ENCODE measurements at regions not wholly inside any gene's neighbourhood (a gene's known extent, or its start where the extent isn't known, plus 50 kb on each side); places are given as distances from the start of the nearest gene placed in this dataset.

- Mint-ChIP-seq H3K9me3 (no peaks in the 10 kb centered on the region), H3K27me3 (ENCODE audit: low read depth in 2 of 2) (no peaks in the 10 kb centered on the region), H3K4me3 (peak overlapping the region; percentile 73), H3K27ac (peak overlapping the region; percentile 86 to 91), H3K4me1 (peaks cover 16 to 38% of the 10 kb centered on the region in 2 donors), H3K36me3 (no peaks in the 10 kb centered on the region)
- Histone ChIP-seq H3K4me3 (ENCODE audit: low read length) (peak overlapping the region; percentile 19), H3K4me1 (ENCODE audit: control insufficient read depth, insufficient read depth, low read length) (peaks cover 18% of the 10 kb centered on the region), H3K36me3 (ENCODE audit: control insufficient read depth, insufficient read depth, low read length) (no peaks in the 10 kb centered on the region), H3K27ac (ENCODE audit: low read length) (peak overlapping the region; percentile 91), H3K9me3 (ENCODE audit: control insufficient read depth, insufficient read depth, low read length) (no peaks in the 10 kb centered on the region), H3K27me3 (ENCODE audit: control insufficient read depth, insufficient read depth, low read length) (no peaks in the 10 kb centered on the region)
- WGBS (ENCODE audit: insufficient coverage), result 22% methylated on average over 12 of the region's 12 CpGs
- ATAC-seq, result peak; percentile 90 to 92 (median 92)
- DNase-seq, result peak; percentile 64 to 92
- intact Hi-C loops (cut with micrococcal nuclease), result loop anchor here (1.0 to 2.0 kb wide), 8 partner anchors 22 to 319 kb away; no protein-coding TSS in a partner anchor
- no peak for TF ChIP-seq CTCF (IDR thresholded peaks at IDR 0.05)
Observed at GRCh38 chr2:136327162-136327852, 209.4 kb upstream of the CXCR4 start.

- Mint-ChIP-seq H3K4me3 (no peak overlapping the region), H3K9me3 (no peaks in the 10 kb centered on the region), H3K27me3 (ENCODE audit: low read depth in 2 of 2) (no peaks in the 10 kb centered on the region), H3K27ac (peak overlapping the region; percentile 15 to 86), H3K4me1 (peaks cover 16 to 35% of the 10 kb centered on the region in 2 donors), H3K36me3 (no peaks in the 10 kb centered on the region)
- Histone ChIP-seq H3K9me3 (ENCODE audit: control insufficient read depth, insufficient read depth, low read length) (no peaks in the 10 kb centered on the region), H3K36me3 (ENCODE audit: control insufficient read depth, insufficient read depth, low read length) (no peaks in the 10 kb centered on the region), H3K27ac (ENCODE audit: low read length) (no peak overlapping the region), H3K27me3 (ENCODE audit: control insufficient read depth, insufficient read depth, low read length) (no peaks in the 10 kb centered on the region), H3K4me1 (ENCODE audit: control insufficient read depth, insufficient read depth, low read length) (peaks cover 18% of the 10 kb centered on the region), H3K4me3 (ENCODE audit: low read length) (no peak overlapping the region)
- WGBS (ENCODE audit: insufficient coverage), result no CpG with 5 or more reads among the region's 1 CpG
- ATAC-seq (peak in 1 of 3 donors; percentile 24), DNase-seq (no peak)
- no peak for TF ChIP-seq CTCF (IDR thresholded peaks at IDR 0.05)
- intact Hi-C loops (cut with micrococcal nuclease), result loop anchor here (2.0 kb wide), 1 partner anchor 317 kb away; no protein-coding TSS in a partner anchor
Observed at GRCh38 chr2:136325844-136326331, 207.9 kb upstream of the CXCR4 start.

- peaks cover 16 to 35% of the 10 kb centered on the region in 2 donors for H3K4me1 Mint-ChIP-seq
- no peaks in the 10 kb centered on the region for H3K9me3 Mint-ChIP-seq
- H3K27me3 Mint-ChIP-seq (ENCODE audit: low read depth in 2 of 2), result no peaks in the 10 kb centered on the region
- peak overlapping the region in 1 of 2 donors; percentile 86 for H3K27ac Mint-ChIP-seq
- H3K27me3 ChIP-seq (ENCODE audit: control insufficient read depth, insufficient read depth, low read length), result no peaks in the 10 kb centered on the region
- H3K4me1 ChIP-seq (ENCODE audit: control insufficient read depth, insufficient read depth, low read length), result peaks cover 18% of the 10 kb centered on the region
- TF ChIP-seq CTCF (IDR thresholded peaks at IDR 0.05), result no peak
- DNase-seq (no peak), ATAC-seq (no peak)
- no peaks in the 10 kb centered on the region for H3K9me3 ChIP-seq (ENCODE audit: control insufficient read depth, insufficient read depth, low read length)
- no peak overlapping the region for H3K4me3 ChIP-seq (ENCODE audit: low read length)
- no CpG with 5 or more reads among the region's 3 CpGs for WGBS (ENCODE audit: insufficient coverage)
- H3K27ac ChIP-seq (ENCODE audit: low read length), result no peak overlapping the region
- no peaks in the 10 kb centered on the region for H3K36me3 Mint-ChIP-seq
- no peaks in the 10 kb centered on the region for H3K36me3 ChIP-seq (ENCODE audit: control insufficient read depth, insufficient read depth, low read length)
- intact Hi-C loops (cut with micrococcal nuclease), result no loop called here
- H3K4me3 Mint-ChIP-seq, result no peak overlapping the region
Observed at GRCh38 chr2:136324966-136325365, 207.0 kb upstream of the CXCR4 start.
